A549 (cell line): ENCODE measurements at regions not wholly inside any gene's neighbourhood (a gene's known extent, or its start where the extent isn't known, plus 50 kb on each side); places are given as distances from the start of the nearest gene placed in this dataset.

Experiments used
- ATAC-seq, 2 experiments: fragments of 200-7000 bp in 1 of 2; fragments of >200 bp in 1 of 2; cut with Nextera tagmentation in 1 of 2; cut with Tn5 transposase in 1 of 2; 3 replicates each; pipeline versions ENCODE4 v1.8.0 to v1.9.1; 2018 to 2020; ENCODE audit warnings: mild to moderate bottlenecking in 1 of 2, moderate library complexity in 1 of 2
- CTCF ChIA-PET: fragments of 300-600 bp; sonication (Branson Sonifier 250); formaldehyde crosslinking; extraction: SDS; loops from one replicate; lab custom pipeline; 2021; ENCODE audit warnings: antibody characterized with exemption, inconsistent platforms; lab: Yijun Ruan, JAX
- POLR2A ChIA-PET: fragments of 350-600 bp; formaldehyde crosslinking; extraction: SDS; loops from one replicate; lab custom pipeline; 2021; ENCODE audit warnings: antibody characterized with exemption, inconsistent platforms; lab: Yijun Ruan, JAX
- DNase-seq, 2 experiments: peaks; one replicate each; pipeline versions ENCODE4 v3.0.0 to v3.0.0-alpha.2; 2011 to 2016; ENCODE audit warnings: low read depth in 1 of 2, low spot score in 1 of 2
- FAIRE-seq: peaks from 2 replicates; lab custom pipeline; 2011; peaks lifted over from hg19 to GRCh38; lab: Jason Lieb, UNC
- H3K27ac ChIP-seq, 2 experiments: fragments of >200 bp; sonication (Bioruptor Twin); formaldehyde crosslinking; 3 replicates each; pipeline ENCODE4 v1.5.1; 2016 to 2017
- H3K4me1 ChIP-seq: fragments of >200 bp; sonication (Bioruptor Twin); formaldehyde crosslinking; 3 replicates; pipeline ENCODE4 v1.6.1; 2016
- H3K4me2 ChIP-seq: fragments of >200 bp; sonication (Bioruptor Twin); formaldehyde crosslinking; 3 replicates; pipeline ENCODE4 v1.6.1; 2016
- H3K4me3 ChIP-seq: fragments of >200 bp; sonication (Bioruptor Twin); formaldehyde crosslinking; 3 replicates; pipeline ENCODE4 v1.5.1; 2016
- H3K9me3 ChIP-seq: fragments of >200 bp; sonication (Bioruptor Twin); formaldehyde crosslinking; 3 replicates; pipeline ENCODE4 v1.6.1; 2016
- BHLHE40 ChIP-seq: IDR thresholded peaks from 2 replicates; pipeline ENCODE4 v1.6.1; 2012; ENCODE audit warnings: low read depth, low read length, inconsistent platforms
- CBX8 ChIP-seq: fragments of 200-600 bp; sonication (generic); IDR thresholded peaks from 2 replicates; pipeline ENCODE4 v1.6.1; 2016
- CHD2 ChIP-seq: fragments of 150-350 bp; IDR thresholded peaks from 2 replicates; pipeline ENCODE4 v1.6.1; 2014; ENCODE audit warnings: low read length; ENCODE audit not compliant: partially characterized antibody
- E2F6 ChIP-seq: IDR thresholded peaks from 2 replicates; pipeline ENCODE4 v1.6.1; 2012; ENCODE audit warnings: low read depth, borderline replicate concordance
- EP300 ChIP-seq, 2 experiments: fragments of >200 bp; sonication (Bioruptor Twin); formaldehyde crosslinking; IDR thresholded peaks; 2 replicates in 1 of 2; 3 replicates in 1 of 2; pipeline ENCODE4 v1.6.1; 2016 to 2017
- ESRRA ChIP-seq: fragments of 150-350 bp; IDR thresholded peaks from 2 replicates; pipeline ENCODE4 v1.6.1; 2014; ENCODE audit warnings: mild to moderate bottlenecking, low read length, borderline replicate concordance
- FOSB ChIP-seq: fragments of 250-450 bp; sonication (Bioruptor Pico); IDR thresholded peaks from 2 replicates; pipeline ENCODE4 v1.5.0; 2020; ENCODE audit warnings: mild to moderate bottlenecking, moderate library complexity
- GATA3 ChIP-seq: IDR thresholded peaks from 2 replicates; pipeline ENCODE4 v1.6.1; 2012; ENCODE audit warnings: borderline replicate concordance
- HDAC2 ChIP-seq: fragments of 200-600 bp; sonication (generic); IDR thresholded peaks from 2 replicates; pipeline ENCODE4 v1.6.1; 2016
- HES2 ChIP-seq: fragments of >200 bp; sonication (Bioruptor Twin); formaldehyde crosslinking; IDR thresholded peaks from 2 replicates; pipeline ENCODE4 v1.6.1; 2016
- KDM5A ChIP-seq: fragments of 200-600 bp; sonication (generic); IDR thresholded peaks from 2 replicates; pipeline ENCODE4 v1.6.1; 2016; ENCODE audit warnings: antibody characterized with exemption, mild to moderate bottlenecking
- MAFK ChIP-seq: fragments of 450-650 bp; IDR thresholded peaks from 2 replicates; pipeline ENCODE4 v1.6.1; 2014; ENCODE audit not compliant: partially characterized antibody
- MYC ChIP-seq: IDR thresholded peaks from 2 replicates; pipeline ENCODE4 v1.6.1; 2012; ENCODE audit warnings: mild to moderate bottlenecking, inconsistent platforms, low read length, improper control_type of control experiment, borderline replicate concordance
- NPAS2 ChIP-seq: fragments of 250-450 bp; sonication (Bioruptor Pico); IDR thresholded peaks from 2 replicates; pipeline ENCODE4 v1.8.0; 2022; ENCODE audit warnings: mild to moderate bottlenecking, moderate library complexity, borderline replicate concordance
- POLR2AphosphoS2 ChIP-seq: conservative IDR thresholded peaks from 2 replicates; pipeline ENCODE4 v1.6.1; 2012; ENCODE audit warnings: low read length, improper control_type of control experiment, inconsistent platforms
- RCOR1 ChIP-seq: fragments of 150-350 bp; IDR thresholded peaks from 2 replicates; pipeline ENCODE4 v1.6.1; 2014; ENCODE audit warnings: antibody characterized with exemption, low read length, low read depth
- REST ChIP-seq: fragments of 200-600 bp; sonication (generic); IDR thresholded peaks from 2 replicates; pipeline ENCODE4 v1.6.1; 2016; ENCODE audit warnings: antibody characterized with exemption, mild to moderate bottlenecking, moderate library complexity
- RFX5 ChIP-seq: fragments of 450-650 bp; IDR thresholded peaks from 2 replicates; pipeline ENCODE4 v1.7.1; 2014; ENCODE audit warnings: antibody characterized with exemption, mild to moderate bottlenecking, moderate library complexity
- RNF2 ChIP-seq: fragments of 200-600 bp; sonication (generic); IDR thresholded peaks from 2 replicates; pipeline ENCODE4 v1.6.1; 2016; ENCODE audit warnings: low read depth, mild to moderate bottlenecking, antibody characterized with exemption, moderate library complexity, borderline replicate concordance
- SREBF2 ChIP-seq: fragments of 450-650 bp; IDR thresholded peaks from 2 replicates; pipeline ENCODE4 v1.6.1; 2014; ENCODE audit warnings: mild to moderate bottlenecking, moderate library complexity
- ZC3H11A ChIP-seq: fragments of 450-650 bp; IDR thresholded peaks from 2 replicates; pipeline ENCODE4 v1.6.1; 2014; ENCODE audit warnings: antibody characterized with exemption, mild to moderate bottlenecking
- ZNF302 ChIP-seq: fragments of 250-450 bp; sonication (Bioruptor Pico); IDR thresholded peaks from 2 replicates; pipeline ENCODE4 v1.9.0; 2021; ENCODE audit warnings: inconsistent platforms, mild to moderate bottlenecking, moderate library complexity
- ZSCAN20 ChIP-seq: fragments of 250-450 bp; sonication (Bioruptor Pico); IDR thresholded peaks from 2 replicates; pipeline ENCODE4 v1.8.0; 2022; ENCODE audit warnings: mild to moderate bottlenecking, moderate library complexity
- TF ChIP-seq, protein P1 (sequence below): fragments of >200 bp; sonication (Bioruptor Twin); formaldehyde crosslinking; IDR thresholded peaks from 3 replicates; pipeline ENCODE4 v1.5.1; 2016

GRCh38 chr1:215476541-215476940 lies 90.6 kb upstream of the KCTD3 start:
- no peak for ATAC-seq
- no peak overlapping the region for H3K27ac ChIP-seq
- no peak for DNase-seq
- ChIA-PET POLR2A (no interaction called here), CTCF (no interaction called here)
- no peak for FAIRE-seq
- no peak overlapping the region for H3K4me3 ChIP-seq
- no peak overlapping the region for H3K4me2 ChIP-seq
- TF ChIP-seq, protein P1, sequence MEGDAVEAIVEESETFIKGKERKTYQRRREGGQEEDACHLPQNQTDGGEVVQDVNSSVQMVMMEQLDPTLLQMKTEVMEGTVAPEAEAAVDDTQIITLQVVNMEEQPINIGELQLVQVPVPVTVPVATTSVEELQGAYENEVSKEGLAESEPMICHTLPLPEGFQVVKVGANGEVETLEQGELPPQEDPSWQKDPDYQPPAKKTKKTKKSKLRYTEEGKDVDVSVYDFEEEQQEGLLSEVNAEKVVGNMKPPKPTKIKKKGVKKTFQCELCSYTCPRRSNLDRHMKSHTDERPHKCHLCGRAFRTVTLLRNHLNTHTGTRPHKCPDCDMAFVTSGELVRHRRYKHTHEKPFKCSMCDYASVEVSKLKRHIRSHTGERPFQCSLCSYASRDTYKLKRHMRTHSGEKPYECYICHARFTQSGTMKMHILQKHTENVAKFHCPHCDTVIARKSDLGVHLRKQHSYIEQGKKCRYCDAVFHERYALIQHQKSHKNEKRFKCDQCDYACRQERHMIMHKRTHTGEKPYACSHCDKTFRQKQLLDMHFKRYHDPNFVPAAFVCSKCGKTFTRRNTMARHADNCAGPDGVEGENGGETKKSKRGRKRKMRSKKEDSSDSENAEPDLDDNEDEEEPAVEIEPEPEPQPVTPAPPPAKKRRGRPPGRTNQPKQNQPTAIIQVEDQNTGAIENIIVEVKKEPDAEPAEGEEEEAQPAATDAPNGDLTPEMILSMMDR = no peak
- TF ChIP-seq BHLHE40 (no peak), POLR2AphosphoS2 (no peak), GATA3 (no peak), E2F6 (no peak), MYC (no peak), MAFK (no peak), RFX5 (no peak), EP300 (IDR thresholded peaks at IDR 0.05) (no peak), HDAC2 (no peak), ZSCAN20 (CRISPR knock-in tag) (no peak), ESRRA (no peak), FOSB (CRISPR knock-in tag) (no peak), ZNF302 (no peak), CBX8 (no peak)
- no peaks in the 10 kb centered on the region for H3K9me3 ChIP-seq
- H3K4me1 ChIP-seq = no peaks in the 10 kb centered on the region

- CTCF ChIA-PET = no interaction called here
- TF ChIP-seq KDM5A (no peak), MAFK (no peak), E2F6 (no peak), ZC3H11A (no peak), RFX5 (no peak), POLR2AphosphoS2 (no peak), RNF2 (no peak), RCOR1 (no peak)
- FAIRE-seq = no peak
- POLR2A ChIA-PET = no interaction called here
- no peak for ATAC-seq
- Histone ChIP-seq H3K4me1 (no peaks in the 10 kb centered on the region), H3K4me2 (no peak overlapping the region), H3K4me3 (no peak overlapping the region), H3K9me3 (no peaks in the 10 kb centered on the region), H3K27ac (no peak overlapping the region)
- DNase-seq = no peak
Observed at GRCh38 chr1:215477632-215478031, 89.5 kb upstream of the KCTD3 start.

GRCh38 chr1:215479567-215479966 lies 87.5 kb upstream of the KCTD3 start:
- H3K9me3 ChIP-seq = no peaks in the 10 kb centered on the region
- H3K27ac ChIP-seq = no peak overlapping the region
- H3K4me2 ChIP-seq = no peak overlapping the region
- ATAC-seq (no peak), DNase-seq (no peak), FAIRE-seq (no peak)
- no peak for TF ChIP-seq REST
- no peak for TF ChIP-seq KDM5A
- no peak for TF ChIP-seq CHD2
- no peak for TF ChIP-seq NPAS2
- TF ChIP-seq RNF2 = no peak
- TF ChIP-seq HES2 = no peak
- TF ChIP-seq, protein P1 = no peak
- no peak for TF ChIP-seq SREBF2
- no peak overlapping the region for H3K4me3 ChIP-seq
- ChIA-PET CTCF (no interaction called here), POLR2A (no interaction called here)
- no peaks in the 10 kb centered on the region for H3K4me1 ChIP-seq
